WERI-Rb-1 (cell line): ENCODE measurements at regions not wholly inside any gene's neighbourhood (a gene's known extent, or its start where the extent isn't known, plus 50 kb on each side); places are given as distances from the start of the nearest gene placed in this dataset.
"Not testable (repeated sequence)": the region's sequence is repeated elsewhere in the genome, so short reads cannot be mapped to it uniquely, and the experiment has no call there.

Source experiments
- DNase-seq: peaks from one replicate; pipeline ENCODE4 v3.0.0-alpha.2; 2020
- H3K27ac ChIP-seq: fragments of 250-450 bp; sonication (Bioruptor Pico); 2 replicates; pipeline ENCODE4 v1.5.1; 2020; ENCODE audit warnings: mild to moderate bottlenecking, moderate library complexity
- H3K27me3 ChIP-seq: fragments of 250-450 bp; sonication (Bioruptor Pico); 2 replicates; pipeline ENCODE4 v1.5.1; 2021; ENCODE audit warnings: mild to moderate bottlenecking, low read depth, moderate library complexity; ENCODE audit not compliant: insufficient read depth, severe bottlenecking
- H3K36me3 ChIP-seq: fragments of 250-450 bp; sonication (Bioruptor Pico); 2 replicates; pipeline ENCODE4 v1.5.1; 2020; ENCODE audit warnings: mild to moderate bottlenecking, moderate library complexity
- H3K4me3 ChIP-seq: 2 replicates; pipeline ENCODE4 v1.5.1; 2011; ENCODE audit warnings: low read depth, mild to moderate bottlenecking, control low read depth, low read length
- H3K9me3 ChIP-seq: fragments of 250-450 bp; sonication (Bioruptor Pico); 2 replicates; pipeline ENCODE4 v1.5.1; 2021; ENCODE audit warnings: mild to moderate bottlenecking, moderate library complexity; ENCODE audit not compliant: severe bottlenecking
- TF ChIP-seq, protein P1 (sequence below): IDR thresholded peaks from 2 replicates; pipeline ENCODE4 v1.5.1; 2011; ENCODE audit warnings: low read depth, mild to moderate bottlenecking, control low read depth, inconsistent platforms, low read length

- no peak overlapping the region for H3K27ac ChIP-seq
- TF ChIP-seq, protein P1, sequence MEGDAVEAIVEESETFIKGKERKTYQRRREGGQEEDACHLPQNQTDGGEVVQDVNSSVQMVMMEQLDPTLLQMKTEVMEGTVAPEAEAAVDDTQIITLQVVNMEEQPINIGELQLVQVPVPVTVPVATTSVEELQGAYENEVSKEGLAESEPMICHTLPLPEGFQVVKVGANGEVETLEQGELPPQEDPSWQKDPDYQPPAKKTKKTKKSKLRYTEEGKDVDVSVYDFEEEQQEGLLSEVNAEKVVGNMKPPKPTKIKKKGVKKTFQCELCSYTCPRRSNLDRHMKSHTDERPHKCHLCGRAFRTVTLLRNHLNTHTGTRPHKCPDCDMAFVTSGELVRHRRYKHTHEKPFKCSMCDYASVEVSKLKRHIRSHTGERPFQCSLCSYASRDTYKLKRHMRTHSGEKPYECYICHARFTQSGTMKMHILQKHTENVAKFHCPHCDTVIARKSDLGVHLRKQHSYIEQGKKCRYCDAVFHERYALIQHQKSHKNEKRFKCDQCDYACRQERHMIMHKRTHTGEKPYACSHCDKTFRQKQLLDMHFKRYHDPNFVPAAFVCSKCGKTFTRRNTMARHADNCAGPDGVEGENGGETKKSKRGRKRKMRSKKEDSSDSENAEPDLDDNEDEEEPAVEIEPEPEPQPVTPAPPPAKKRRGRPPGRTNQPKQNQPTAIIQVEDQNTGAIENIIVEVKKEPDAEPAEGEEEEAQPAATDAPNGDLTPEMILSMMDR: no peak
- H3K9me3 ChIP-seq: no peaks in the 10 kb centered on the region
- no peak for DNase-seq
- H3K36me3 ChIP-seq: no peaks in the 10 kb centered on the region
- no peak overlapping the region for H3K4me3 ChIP-seq
- H3K27me3 ChIP-seq: no peaks in the 10 kb centered on the region
Observed at GRCh38 chr3:158026236-158026635, 80.0 kb downstream of the SHOX2 start.

- not testable (repeated sequence) for DNase-seq, H3K4me3 ChIP-seq, H3K27me3 ChIP-seq, H3K9me3 ChIP-seq, H3K27ac ChIP-seq, H3K36me3 ChIP-seq
Observed at GRCh38 chr3:158019897-158020296, 86.3 kb downstream of the SHOX2 start.

DNA sequence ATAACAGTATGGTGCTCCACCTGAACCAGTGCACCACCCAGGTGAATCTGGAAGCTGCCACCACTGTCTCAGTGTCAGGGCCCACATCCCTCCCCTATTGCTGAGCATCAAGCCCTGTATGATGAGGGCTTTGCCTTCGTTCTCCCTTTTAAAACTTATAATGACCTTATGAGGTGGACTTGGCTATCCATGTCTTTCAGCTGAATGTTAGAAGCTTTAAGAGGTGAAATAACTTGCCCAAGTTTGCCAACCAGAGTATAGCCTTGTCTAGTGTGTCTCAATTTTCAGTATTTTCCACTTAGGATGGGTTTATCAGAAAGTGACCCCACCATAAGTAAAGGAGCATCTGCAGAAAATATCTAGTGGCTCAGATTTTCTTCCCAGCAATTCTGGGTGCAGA lies 87.8 kb downstream of the SHOX2 start:
- H3K27me3 ChIP-seq: no peaks in the 10 kb centered on the region
- TF ChIP-seq, protein P1: no peak

GRCh38 chr3:158012901-158013300 lies 93.3 kb downstream of the SHOX2 start:
- Histone ChIP-seq H3K4me3 (no peak overlapping the region), H3K36me3 (no peaks in the 10 kb centered on the region), H3K27ac (no peak overlapping the region), H3K9me3 (peaks cover 13% of the 10 kb centered on the region), H3K27me3 (no peaks in the 10 kb centered on the region)
- TF ChIP-seq, protein P1: no peak
- no peak for DNase-seq

More for the DNA sequence above, 87.8 kb downstream of the SHOX2 start:
- H3K9me3 ChIP-seq: peaks cover 7% of the 10 kb centered on the region
- no peak for DNase-seq
- H3K27ac ChIP-seq: no peak overlapping the region
- no peak overlapping the region for H3K4me3 ChIP-seq
- no peaks in the 10 kb centered on the region for H3K36me3 ChIP-seq

GRCh38 chr3:158005391-158006100 lies 100.7 kb downstream of the SHOX2 start:
- peaks cover 7% of the 10 kb centered on the region for H3K9me3 ChIP-seq
- H3K27me3 ChIP-seq: no peaks in the 10 kb centered on the region
- H3K27ac ChIP-seq: no peak overlapping the region
- no peak for DNase-seq
- H3K4me3 ChIP-seq: no peak overlapping the region
- H3K36me3 ChIP-seq: no peaks in the 10 kb centered on the region
- TF ChIP-seq, protein P1: no peak

- TF ChIP-seq, protein P1: no peak
- DNase-seq: no peak
- Histone ChIP-seq H3K4me3 (no peak overlapping the region), H3K27ac (no peak overlapping the region), H3K9me3 (no peaks in the 10 kb centered on the region), H3K27me3 (no peaks in the 10 kb centered on the region), H3K36me3 (no peaks in the 10 kb centered on the region)
Observed at GRCh38 chr3:157999246-157999645, 107.0 kb downstream of the SHOX2 start.
